Stimulated activated CD4-positive, alpha-beta T cell treated with anti-CD3 and anti-CD28 coated beads, Interleukin-1b, Interleukin-23, amount 100 ng/mL, for 4 hours (primary cell): ENCODE measurements at regions not wholly inside any gene's neighbourhood (a gene's known extent, or its start where the extent isn't known, plus 50 kb on each side); places are given as distances from the start of the nearest gene placed in this dataset.

Experiments used
- DNase-seq, 2 donors: peaks; one replicate each; pipeline ENCODE4 v3.0.0-alpha.2; 2020; ENCODE audit warnings: low read depth in 2 of 2

DNA sequence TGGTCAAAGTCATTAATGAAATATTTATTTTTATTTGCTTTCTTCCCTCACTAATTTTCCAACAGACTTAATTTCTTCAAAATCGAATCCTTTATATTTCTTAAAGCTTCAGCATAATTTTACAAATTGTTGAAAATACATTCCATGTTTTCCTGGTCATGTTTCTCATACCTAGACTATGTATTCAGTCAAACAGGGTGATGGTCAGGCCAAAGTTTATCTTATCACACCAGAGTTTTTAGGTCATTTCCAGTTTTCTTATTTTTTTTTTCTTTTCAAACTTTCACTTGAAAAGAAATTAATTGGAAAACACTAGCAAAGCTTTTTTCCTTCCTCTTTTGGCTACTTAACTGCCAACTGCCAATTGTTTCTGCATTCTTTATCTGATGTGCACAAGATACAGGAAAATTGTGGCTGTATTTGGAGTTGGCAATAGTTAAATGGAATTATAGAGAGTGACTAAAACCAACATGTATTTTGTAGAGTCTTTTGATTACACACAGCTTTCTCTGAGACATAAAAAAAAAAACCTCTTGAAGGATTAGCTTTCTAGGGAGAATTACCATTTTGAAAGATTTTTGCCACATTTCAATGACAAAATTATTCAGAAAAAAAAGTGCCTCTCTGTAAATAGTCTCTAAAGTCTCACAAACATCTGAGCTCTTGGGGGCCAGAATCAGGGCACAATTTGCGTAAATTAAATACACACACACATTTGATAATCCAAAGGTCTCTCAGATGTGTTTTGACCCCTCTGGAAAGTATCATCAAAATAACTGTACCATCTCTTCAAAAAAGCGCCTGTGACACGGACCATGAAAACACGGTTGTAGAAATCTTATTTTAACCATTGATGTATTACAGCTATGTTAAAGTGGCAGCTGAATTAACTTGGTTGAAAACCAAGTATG lies 603.2 kb upstream of the KCNMB2 start:
- no peak for DNase-seq

DNA sequence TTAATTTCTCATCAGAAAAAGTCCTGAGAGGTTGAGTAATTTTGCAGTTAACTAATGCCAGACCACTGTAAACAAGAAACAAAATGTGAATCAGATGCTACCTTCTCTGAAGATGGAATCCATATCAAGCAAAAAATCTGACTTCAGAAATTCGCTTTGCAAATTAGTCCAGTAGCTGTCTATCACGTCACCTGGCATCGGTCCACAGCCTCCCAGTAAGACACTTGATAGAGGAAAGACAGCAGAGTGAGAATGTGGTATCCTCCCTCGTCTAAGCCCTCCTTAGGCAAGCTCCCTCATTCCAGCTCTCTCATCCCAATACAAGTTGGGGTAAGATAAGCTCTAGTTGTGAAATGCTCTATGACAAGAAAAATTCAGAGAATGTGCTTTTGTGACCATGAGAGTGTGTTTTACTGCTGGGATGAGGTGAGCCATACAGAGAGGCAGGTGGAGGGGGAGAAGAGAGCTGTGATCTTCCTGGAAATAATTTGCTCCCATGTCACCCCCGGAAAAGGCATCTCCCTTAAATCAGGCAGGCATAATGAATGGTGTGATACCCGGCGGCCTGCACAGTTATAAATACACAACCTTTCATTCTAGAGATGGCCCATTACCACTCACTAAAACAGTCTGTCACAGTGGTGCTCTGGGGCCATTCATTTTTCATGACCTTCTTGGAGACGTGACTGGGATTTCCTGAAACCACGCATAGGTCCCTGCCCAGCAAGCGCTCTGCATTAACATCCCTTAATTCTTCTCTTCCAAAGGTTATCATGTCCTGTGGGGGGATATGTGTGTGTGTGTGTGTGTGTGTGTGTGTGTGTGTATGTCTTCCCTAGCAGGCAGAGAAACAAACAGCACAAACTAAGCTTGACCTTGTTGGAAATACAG lies 602.0 kb upstream of the KCNMB2 start:
- DNase-seq = no peak

DNA sequence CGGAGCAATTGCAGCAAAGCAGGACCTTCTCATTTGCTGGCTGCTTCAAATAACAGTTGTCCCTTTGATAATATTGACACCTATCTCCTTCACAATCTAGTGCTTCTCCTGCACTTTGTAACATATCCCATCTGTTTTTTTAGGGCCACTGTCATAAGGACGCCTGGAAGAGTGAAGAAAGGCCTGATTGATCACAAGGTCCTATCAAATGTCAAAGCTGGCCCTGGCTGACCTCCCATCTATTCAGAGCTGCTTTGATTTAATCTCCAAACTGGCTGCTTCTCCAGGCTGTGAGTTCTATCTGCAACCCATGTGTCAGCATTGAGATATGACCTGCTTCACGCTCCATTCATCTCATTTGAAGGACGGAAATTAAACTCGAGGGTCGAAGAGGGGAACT lies 601.2 kb upstream of the KCNMB2 start:
- no peak for DNase-seq

DNA sequence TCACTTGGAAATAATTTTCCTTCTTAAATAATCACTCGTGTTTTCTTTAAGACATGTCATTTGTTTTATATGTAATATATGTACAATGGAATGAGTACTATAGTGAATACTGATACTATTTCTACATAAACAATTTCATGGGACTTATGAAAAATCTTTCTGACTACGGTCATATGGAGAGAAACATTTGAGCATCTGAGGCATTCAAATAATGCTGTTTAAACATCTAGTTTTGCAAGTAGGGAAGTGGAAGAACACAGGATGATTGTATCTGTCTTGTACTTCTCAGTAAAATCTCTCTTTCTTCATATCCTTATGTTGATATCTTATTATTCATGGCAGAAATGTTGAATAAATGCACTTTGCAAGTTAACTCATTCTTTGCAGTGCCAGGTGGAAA lies 599.5 kb upstream of the KCNMB2 start:
- no peak for DNase-seq

DNA sequence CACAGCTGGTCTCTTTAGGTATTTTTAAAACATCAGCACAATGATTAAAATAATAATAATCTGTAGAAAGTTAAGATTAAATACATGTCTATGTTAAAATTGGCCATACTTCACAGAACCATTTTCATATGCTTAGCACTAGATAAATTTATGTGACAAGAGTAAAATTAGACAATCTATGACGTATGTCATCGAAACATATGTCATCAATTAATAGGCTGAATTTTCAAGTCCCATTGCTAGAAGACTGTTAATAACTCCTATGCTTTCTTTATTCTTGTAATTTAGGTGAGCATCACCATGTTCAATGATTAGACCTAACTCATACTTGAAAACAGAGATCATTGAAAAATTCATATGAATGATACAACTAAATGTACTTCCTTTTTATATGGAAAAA lies 593.3 kb upstream of the KCNMB2 start:
- DNase-seq = no peak

DNA sequence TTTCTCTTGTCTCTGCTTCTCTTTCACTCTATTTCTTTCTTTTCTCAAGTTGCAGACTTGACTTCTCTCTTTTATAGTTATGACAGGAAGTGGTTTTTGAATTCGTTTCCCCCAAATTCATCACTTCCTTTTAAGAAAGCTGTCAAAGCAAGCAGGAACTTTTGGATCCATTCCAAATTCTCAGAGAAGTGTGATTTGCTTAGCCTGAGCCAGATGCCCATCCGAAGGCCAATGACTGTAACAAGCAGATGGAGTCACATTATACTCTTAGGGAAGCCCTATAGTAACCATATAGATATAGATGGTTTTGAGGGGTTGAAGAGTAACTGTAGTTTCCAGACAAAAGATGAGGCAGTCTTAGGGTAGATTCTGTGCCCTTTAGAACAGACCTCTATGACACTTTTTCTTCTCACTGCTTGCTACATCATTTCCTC lies 592.0 kb upstream of the KCNMB2 start:
- no peak for DNase-seq

DNA sequence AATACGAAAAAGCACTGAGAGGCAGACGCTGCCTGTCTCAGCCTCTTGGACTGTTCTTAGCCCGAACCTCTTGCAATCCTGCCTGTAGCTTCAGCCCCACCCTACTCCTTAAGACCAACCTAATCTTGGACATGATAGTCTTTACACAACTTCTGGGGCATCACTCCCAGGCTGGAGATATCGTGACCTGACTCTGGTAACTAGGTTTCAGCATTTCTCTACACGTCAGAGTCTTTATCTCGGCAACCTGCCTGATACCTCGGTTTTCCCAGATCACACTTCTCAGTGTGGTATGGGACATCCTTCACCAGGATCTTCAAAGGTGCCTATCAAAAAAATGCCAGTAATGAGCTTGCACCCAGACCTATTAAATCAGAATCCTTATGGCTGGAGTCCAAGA lies 590.2 kb upstream of the KCNMB2 start:
- no peak for DNase-seq

DNA sequence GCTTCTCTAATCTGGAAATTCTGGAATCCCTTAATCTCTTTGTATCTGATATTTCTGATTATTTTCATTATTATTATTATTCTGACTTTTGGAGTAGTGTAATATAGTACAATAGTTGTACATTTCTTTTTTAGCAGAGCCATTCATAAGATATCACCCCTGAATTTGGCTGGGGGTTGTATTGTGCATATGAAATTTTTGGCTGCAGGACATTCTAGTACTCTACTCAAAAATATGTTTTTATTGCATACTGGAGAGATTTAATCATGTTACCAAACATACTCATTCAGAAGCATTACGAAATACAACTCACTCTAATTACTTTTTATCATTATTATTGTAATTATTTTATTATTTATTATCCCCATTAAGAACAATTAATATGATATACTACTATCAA lies 589.7 kb upstream of the KCNMB2 start:
- no peak for DNase-seq

DNA sequence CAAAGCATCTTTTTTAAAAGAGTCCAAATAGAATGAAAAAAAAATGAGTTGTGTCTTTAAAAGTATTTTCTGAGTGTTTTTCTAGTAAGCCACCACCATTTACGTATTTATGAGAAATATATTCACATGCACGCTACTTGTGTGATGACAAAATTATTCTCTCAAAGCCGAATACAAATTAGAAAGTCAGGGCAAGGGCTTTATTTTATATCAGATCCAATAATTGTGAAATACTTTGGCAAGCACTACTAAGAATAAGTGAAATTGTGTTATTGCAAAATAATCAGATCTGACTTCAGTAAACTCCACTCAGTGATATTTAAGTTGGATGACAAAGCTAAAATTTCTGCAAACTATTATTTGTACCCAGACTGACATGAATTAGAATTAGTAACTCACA lies 589.3 kb upstream of the KCNMB2 start:
- no peak for DNase-seq

DNA sequence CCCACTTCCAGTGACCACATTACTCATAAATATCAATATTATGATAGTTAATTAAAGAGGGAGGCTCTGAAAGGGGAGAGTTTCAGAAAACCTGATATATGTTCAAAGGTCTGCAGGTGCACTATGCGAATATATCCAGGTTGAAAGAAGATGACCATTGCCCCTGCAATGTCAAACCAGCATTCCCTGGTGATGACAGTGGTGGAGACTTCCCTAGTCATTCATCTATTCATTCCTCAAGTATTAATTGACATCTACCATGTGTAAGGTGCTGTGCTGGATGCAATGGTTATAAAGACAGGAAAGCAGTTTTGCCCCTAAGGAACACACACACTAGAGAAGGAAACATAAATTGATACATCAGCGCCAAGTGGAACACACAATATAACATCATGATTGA lies 588.3 kb upstream of the KCNMB2 start:
- no peak for DNase-seq

DNA sequence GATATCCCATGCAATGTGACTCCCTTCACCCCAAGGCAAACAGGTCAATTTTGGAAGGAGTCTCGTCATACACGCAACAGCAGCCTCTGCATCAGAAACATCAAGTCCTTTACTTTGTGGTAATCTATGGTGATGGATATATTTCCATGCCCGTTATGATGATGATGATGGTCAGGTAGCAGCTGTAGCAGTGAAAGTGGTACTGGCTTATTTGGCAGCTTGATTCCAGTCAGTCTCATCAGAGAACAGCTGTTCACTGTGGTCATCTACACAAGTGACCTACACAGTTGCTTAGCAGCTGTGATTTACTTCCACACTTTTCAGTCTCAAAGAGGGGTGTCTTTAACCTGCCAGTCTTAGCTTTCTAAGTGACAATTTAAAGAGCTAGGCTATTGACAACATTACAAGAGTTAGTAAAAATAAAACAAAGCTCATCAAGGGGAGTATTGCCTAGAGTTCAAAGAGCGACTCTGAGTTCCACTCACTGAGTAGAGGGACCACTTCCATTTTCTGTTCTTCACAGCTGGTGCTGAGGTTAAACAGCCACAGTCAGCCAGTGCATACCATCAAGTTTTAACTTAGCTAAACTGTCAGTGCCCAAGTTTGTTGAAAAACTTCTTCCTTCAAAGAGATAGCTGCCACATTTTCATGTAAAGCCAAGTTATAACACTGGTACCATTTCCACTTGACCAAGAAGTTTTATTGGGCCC lies 587.4 kb upstream of the KCNMB2 start:
- DNase-seq = no peak

DNA sequence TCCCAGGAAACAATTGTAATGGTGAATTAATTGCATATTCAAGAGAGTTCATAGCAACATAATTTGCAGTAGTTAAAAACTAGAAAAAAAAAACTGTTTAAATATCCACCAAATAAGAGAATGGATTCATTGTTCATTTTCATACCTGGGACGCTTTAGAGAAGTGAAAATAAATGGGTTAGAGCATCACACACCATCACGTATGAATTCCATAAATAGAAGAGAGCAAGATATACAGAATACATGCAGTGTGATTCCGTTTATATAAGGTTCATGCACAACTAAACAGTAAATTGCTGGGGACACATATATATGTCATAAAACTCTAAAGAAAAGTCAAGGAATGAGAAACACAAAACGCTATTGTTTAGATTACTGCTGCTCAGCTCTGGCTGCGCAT lies 577.0 kb upstream of the KCNMB2 start:
- no peak for DNase-seq

DNA sequence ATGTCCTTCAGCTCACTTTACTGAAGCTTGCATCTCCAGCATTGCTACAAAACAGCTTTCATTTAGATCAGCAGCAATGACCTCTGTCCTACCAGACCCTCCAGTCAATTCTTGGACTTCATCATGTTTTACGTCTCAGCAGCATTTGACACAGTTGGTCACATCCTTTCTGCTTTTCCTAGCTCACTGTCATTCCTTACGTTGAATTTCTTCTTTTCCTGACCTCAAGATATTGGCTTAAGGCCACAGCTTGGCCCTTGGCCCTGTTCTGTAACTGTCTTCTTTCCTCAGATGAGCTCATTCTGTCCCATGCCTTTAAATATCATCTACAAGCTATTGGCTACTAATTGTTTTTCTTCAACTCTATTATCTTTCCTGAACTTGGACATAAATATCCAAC lies 576.2 kb upstream of the KCNMB2 start:
- no peak for DNase-seq

DNA sequence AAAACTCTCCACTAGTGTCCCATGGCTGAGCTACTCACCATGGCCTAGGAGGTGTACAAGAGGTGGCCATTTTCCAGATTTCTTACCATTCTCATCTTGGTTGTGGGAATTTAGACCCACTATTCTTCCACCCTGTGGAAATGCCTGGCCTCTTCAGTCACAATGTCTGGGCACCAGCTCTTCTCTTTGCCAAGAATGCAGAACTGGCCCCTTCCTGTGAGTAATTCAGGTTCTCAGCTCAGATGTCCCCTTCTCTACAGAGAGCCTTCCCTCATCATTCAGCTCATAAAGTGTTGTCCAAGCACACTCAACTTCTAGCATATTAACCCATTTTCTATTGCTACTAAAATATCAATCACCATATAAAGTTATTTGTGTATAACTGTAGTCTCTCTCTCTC lies 575.5 kb upstream of the KCNMB2 start:
- no peak for DNase-seq

DNA sequence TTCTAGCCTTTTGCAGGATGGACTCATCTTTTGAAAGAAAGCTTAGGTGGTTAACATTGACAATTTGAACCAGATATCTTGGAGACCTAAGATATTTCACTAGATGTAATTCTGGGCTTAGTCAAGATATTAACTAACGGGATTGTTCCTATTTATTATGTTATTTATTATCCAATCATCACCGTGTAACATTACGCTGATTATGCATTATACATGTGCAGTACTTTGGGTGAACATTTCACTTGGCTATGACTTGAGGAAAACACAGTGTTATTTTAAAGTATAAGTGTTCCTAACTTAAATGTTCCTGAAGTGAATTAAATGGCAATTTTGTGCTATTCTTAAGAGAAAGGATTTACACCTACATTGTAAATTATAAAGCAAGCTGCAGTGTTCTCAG lies 574.5 kb upstream of the KCNMB2 start:
- DNase-seq = no peak

DNA sequence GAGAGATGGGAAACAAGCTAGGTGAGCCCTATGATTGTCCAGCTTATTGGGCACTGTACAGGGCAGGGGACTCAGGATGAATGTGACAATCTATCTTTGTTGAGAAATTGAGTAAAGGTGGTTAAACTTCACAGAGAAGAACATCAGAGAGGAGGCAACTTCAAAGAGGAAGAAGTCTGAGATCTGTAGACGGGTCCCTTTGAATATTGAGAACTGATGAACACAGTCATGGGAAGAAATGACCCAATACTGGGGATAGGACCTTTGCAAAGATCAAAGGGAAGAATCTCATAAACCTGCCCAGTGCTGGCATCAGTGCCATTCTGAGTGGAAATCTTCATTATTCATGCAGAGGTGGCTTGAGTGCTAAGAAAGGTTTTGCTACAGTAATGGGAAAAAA lies 569.7 kb upstream of the KCNMB2 start:
- DNase-seq = no peak

DNA sequence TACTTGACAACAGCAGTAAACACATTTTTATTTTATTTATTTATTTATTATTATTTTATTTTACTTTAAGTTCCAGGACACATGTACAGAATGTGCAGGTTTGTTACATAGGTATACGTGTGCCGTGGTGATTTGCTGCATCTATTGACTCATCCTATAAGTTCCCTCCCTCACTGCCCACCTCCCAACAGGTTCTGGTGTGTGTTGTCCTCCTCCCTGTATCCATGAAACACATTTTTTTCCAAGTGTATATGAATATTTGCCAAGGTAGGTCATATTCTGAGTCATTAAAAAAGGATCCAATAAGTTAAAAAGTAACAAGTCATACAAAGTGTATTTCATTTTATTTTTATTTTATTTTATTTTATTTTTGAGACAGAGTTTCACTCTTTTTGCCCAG lies 567.3 kb upstream of the KCNMB2 start:
- DNase-seq = no peak

DNA sequence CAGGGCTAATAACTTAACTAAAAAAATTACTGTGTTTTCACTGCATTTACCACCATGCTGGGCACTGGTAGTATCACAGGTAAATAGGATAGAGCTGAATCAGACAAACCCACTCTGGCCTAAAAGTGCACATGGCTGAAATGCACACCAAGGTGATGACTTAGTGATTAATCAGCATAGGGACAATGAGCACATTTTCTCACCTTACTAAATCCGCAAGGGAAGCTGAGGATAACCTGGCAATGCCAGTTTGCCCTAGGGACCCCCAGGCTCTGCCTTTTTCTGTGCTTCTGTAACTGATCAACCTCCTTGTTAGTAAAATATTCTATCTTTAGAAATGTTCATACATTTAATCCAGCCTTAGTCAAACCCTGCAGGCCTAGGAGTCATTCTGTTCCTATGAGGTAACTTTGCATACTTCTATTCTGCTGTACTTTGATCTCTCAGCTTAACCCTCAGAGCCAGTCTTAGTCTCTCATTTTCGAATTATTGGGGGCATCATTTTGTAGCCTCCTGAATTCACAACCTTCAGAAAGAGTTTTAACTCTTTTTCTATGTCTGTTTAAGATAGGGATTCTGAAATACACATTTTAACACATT lies 562.9 kb upstream of the KCNMB2 start:
- no peak for DNase-seq

DNA sequence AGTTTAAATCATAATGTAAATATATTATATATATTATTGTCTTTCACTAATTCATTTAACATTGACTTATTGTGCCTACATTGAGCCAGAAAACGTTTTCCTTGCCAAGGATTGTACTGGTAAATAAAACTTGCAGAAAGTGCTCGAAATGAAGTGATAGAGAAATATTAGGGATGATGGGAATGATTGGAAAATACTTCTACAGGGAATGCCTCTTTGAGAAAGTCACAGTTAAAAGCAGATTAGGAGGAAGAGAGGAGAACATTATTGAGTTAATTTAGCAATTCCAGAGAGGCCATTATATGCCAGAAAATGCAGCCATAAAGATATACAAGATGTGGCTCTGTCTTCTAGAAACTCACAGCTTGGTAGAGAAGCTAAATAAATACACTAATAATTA lies 560.0 kb upstream of the KCNMB2 start:
- no peak for DNase-seq

DNA sequence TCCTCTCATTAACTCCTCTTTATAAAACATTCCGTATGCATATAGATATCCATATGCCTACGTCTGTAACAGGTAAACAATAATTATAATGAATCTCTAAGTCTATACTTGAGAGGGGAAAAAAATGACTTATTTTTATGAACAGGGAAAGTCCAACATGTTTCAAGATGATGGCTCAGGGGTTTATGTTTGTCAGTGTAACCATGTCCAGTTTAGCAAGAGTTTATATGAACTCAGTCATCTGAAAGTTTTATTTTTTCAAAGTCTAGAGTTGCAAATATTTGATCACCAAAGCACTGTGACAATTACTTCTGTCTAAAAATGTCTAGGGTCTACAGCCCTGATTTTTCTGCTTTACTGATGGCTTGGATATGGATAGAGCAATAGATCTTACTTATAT lies 559.4 kb upstream of the KCNMB2 start:
- no peak for DNase-seq

DNA sequence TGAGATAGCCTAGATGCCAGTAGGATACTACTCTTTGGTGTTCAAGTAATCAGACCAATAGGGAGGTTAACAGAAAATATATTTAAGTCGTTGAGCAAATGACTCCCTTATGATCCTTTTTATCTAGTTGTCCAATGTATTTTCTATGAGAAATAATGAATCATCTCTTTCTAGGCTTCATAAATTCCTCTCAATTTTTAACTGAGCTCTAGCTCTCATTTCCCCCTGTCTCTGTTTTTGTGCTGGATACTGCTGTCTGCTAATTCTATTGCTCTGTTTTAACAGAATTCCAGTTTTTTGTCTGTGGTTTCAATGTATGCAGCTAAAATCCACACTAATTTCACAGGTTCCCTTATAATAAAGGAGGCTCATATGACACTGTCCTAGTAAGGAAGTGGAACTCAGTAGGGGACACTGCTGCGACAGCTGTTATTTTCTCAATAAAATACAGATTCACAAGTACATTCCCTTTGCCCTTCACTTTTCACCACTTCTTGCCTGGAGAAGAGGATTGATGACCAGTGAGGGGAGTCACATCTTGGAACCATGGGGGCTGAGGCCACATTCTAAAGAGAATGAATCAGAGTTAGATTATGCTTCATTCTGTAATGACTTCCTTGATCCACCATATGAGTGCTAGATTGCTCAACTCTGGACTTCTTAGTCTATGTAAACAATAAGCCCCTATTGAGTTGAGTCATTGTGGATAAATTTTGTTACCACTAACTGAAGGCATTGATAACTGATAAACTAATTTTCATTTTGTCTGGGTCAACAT lies 558.7 kb upstream of the KCNMB2 start:
- no peak for DNase-seq
